GM19372 (cell line): ENCODE measurements at regions not wholly inside any gene's neighbourhood (a gene's known extent, or its start where the extent isn't known, plus 50 kb on each side); places are given as distances from the start of the nearest gene placed in this dataset.
"Not testable (repeated sequence)": the region's sequence is repeated elsewhere in the genome, so short reads cannot be mapped to it uniquely, and the experiment has no call there.

ENCODE experiments used
- ATAC-seq: cut with Tn5 transposase; IDR thresholded peaks from one replicate; pipeline ENCODE4 v1.9.1; 2021; ENCODE audit warnings: mild to moderate bottlenecking, low read depth, moderate library complexity; ENCODE audit not compliant: unreplicated experiment

- not testable (repeated sequence) for ATAC-seq
Observed at GRCh38 chr20:5453745-5454144, 137.0 kb upstream of the PROKR2 start.

DNA sequence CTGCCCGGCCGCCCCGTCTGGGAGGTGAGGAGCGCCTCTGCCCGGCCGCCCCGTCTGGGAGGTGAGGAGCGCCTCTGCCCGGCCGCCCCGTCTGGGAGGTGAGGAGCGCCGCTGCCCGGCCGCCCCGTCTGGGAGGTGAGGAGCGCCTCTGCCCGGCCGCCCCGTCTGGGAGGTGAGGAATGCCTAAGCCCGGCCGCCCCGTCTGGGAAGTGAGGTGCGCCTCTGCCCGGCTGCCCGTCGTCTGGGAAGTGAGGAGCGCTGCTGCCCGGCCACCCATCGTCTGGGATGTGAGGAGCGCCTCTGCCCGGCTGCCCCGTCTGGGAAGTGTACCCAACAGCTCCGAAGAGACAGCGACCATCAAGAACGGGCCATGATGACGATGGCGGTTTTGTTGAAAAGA lies 136.6 kb upstream of the PROKR2 start:
- not testable (repeated sequence) for ATAC-seq

DNA sequence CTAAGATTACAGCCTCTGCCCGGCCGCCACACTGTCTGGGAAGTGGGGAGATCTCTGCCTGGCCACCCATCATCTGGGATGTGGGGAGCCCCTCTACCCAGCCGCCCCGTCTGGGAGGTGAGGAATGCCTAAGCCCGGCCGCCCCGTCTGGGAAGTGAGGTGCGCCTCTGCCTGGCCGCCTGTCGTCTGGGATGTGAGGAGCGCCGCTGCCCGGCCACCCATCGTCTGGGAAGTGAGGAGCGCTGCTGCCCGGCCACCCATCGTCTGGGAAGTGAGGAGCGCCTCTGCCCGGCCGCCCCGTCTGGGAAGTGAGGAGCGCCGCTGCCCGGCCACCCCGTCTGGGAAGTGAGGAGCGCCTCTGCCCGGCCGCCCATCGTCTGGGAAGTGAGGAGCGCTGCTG lies 135.9 kb upstream of the PROKR2 start:
- ATAC-seq: not testable (repeated sequence)

DNA sequence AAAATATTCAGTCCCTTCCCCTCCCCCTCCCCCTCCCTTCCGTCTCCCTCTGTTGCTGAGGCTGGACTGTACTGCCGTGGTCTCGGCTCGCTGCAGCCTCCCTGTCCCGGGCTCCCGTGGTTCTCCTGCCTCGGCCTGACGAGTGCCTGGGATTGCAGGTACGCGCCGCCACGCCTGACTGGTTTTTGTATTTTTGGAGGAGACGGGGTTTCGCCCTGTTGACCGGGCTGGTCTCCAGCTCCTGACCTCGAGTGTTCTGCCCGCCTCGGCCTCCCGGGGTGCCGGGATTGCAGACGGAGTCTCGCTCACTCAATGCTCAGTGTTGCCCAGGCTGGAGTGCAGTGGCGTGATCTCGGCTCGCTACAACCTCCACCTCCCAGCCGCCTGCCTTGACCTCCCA lies 135.5 kb upstream of the PROKR2 start:
- ATAC-seq: not testable (repeated sequence)

- ATAC-seq: no peak
Observed at GRCh38 chr20:5451643-5452210, 135.0 kb upstream of the PROKR2 start.

DNA sequence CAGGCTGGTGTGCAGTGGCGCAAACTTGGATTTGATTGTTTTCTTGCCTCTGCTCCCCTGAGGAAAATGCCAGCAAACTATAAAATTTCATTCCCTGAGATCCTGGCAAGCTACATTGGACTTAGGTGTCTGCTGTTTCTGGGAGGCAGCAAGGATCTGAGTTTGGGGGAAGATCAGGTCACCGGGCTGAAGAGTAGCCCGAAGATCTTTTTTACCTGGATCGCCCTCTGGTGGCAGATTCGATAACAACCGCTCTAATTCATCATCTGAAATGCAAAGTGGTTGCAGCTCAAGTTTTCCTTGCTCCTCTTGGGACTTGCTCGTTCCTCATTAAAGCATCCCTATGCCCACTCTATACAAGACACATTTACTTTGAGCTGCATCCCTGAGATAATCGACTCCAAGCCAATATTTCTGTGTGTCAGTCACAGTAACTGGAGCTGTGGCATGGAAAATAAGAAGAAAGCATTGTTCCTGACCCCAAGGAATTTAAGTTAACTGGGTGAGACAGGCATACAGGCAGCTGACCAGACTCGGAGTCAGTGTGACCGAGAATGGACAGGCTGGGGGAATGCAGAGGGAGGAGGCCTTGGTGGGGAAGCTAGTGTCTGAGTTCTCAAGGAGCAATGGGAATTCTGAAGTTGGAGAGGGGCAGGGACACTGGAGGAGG lies 131.8 kb upstream of the PROKR2 start:
- no peak for ATAC-seq

- ATAC-seq: no peak
Observed at GRCh38 chr20:5447188-5447587, 130.4 kb upstream of the PROKR2 start.

GRCh38 chr20:5445611-5446010 lies 128.9 kb upstream of the PROKR2 start:
- ATAC-seq: no peak

- no peak for ATAC-seq
Observed at GRCh38 chr20:5442101-5442500, 125.3 kb upstream of the PROKR2 start.

DNA sequence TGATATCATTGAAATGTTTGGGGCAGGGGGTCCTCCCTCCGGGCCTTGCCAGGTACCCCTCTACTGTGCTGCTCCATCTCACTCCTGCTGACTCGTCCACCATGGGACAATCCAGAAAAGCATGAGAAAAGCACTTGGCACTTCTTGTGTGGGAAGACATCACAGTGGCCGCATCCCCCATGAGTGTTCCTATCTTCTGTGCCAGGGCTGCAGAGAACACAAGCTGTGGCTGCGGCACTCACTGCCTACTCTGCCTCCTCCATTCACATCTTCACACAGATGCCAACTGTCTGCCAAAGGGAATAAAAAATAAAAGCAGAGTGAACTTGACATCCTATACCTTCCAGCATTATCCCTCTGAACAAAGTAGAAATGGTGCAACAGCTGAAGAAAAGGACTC lies 117.4 kb upstream of the PROKR2 start:
- no peak for ATAC-seq

DNA sequence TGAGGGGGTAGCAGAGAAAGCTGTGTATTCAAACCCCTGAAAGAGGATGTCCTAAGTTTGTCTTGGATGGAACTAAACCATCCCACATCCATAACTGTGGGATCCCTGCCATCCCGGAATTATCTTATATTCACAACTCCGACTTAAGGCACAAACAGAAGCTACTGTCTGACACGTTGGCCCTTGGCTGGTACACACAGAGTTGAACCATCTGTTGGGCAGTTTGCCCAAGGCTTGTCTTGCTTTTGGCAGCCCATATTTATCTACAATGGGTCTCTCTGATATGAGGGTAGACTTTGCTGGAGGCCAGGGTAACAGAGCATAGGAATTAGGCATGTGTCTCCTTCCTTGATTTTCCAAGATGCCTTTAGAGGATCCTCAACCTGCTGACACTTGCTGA lies 116.6 kb upstream of the PROKR2 start:
- ATAC-seq: no peak

DNA sequence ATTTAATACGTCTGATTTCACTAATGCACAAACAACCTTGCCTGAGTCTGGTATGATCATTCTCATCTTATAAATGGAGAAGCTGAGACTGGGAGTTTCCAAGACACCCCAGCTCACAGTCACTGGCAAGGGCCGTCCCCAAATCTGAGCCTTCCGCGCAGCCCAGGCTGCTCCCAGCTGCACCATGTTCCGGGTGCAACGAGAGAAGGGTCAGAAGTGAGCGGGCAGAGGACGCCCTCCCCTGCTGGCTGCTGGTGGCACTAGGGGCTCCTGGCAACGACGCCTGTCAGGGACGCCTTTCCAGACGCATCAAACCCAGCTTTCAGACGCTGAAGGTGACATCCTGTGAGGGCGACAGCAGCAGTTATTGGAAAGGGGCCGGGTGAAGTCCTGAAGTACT lies 115.3 kb upstream of the PROKR2 start:
- no peak for ATAC-seq

- no peak for ATAC-seq
Observed at GRCh38 chr20:5430670-5431069, 113.9 kb upstream of the PROKR2 start.

GRCh38 chr20:5426026-5426425 lies 109.3 kb upstream of the PROKR2 start:
- no peak for ATAC-seq

- no peak for ATAC-seq
Observed at GRCh38 chr20:5416086-5416485, 99.3 kb upstream of the PROKR2 start.

DNA sequence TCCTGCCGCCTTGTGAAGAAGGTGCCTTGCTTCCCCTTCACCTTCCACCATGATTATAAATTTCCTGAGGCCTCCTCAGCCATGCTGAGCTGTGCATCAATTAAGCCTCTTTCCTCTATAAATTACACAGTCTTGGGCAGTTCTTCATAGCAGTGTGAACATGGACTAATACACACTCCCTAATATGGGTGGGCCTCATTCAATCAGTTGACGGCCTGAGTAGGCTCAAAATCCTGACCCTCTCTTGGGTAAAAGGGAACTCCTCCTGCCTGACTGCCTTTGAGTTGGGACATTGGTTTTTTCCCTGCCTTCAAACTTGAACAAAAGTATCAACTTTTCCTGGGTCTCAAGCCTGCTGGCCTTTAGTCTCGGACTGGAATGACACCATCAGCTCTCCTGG lies 96.6 kb upstream of the PROKR2 start:
- no peak for ATAC-seq

DNA sequence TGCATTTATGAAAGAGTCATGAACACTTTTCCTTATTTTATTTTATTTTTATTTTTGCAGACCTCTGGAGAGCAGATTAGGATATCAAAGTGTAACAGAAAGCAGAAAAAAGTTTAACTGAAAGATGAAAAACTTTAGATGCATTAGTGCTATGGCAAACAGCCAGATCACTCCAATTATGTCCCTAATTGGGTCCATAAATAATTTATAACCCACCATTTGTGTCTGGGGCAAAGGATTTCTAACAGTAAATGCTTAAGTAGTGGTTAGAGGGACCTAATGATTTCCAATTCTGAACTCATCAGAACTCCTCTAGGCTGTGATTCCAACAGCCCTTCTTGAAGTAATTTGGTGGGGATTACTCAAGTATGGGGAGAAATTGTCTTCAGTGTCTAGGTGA lies 93.7 kb upstream of the PROKR2 start:
- no peak for ATAC-seq

DNA sequence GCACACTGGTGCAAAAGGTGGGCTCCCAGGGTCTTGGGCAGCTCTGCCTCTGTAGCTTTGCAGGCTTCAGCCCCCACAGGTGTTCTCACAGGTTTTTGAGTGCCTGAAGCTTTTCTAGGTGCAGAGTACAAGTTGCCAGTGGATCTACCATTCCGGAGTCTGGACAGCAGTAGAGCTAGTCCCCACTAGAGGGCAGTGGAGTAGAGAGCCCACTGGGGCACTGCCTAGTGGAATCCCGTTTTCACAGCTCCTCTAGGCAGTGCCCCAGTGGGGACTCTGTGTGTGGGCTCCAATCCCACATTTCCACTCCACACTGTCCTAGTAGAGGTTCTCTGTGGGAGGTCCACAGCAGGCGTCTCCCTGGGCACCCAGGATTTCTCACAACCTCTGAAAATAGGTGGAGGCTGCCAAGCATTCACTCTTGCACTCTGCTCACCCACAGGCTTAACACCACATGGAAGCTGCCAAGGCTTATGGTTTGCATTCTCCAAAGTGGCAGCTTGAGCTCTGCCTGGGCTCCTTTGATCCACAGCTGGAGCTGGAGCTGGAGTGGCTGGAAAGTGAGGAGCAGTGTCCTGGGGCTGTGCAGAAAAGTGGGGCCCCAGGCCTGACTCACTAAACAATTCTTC lies 86.3 kb upstream of the PROKR2 start:
- ATAC-seq: peak; percentile 54

DNA sequence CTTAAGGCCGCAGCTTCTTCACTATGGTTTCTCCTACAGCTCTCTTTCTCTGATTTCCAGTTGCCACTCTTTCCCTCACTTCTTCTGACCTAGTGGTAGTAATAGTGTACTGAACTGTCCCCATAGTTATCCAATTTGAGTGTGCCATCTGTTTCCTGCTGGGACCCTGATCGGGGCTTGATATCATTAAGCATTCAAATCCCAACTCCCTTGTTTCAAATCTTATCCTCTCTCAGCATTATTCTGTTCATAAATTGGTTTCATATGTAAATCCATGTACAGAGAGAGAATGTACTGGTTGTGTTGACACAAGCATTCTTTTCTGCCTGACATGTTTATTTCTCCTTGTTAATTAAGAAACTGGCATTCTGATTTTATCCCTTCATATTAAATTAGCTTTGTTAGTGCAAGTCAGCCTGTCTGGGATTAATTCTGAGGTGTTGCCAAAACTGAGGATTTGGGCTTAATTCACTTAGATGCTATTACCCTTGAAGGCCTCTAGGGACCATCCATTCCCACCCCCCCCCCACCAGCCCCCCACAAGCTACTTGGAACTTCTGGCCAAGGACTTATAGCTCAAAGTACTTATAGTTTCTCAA lies 84.6 kb upstream of the PROKR2 start:
- no peak for ATAC-seq

DNA sequence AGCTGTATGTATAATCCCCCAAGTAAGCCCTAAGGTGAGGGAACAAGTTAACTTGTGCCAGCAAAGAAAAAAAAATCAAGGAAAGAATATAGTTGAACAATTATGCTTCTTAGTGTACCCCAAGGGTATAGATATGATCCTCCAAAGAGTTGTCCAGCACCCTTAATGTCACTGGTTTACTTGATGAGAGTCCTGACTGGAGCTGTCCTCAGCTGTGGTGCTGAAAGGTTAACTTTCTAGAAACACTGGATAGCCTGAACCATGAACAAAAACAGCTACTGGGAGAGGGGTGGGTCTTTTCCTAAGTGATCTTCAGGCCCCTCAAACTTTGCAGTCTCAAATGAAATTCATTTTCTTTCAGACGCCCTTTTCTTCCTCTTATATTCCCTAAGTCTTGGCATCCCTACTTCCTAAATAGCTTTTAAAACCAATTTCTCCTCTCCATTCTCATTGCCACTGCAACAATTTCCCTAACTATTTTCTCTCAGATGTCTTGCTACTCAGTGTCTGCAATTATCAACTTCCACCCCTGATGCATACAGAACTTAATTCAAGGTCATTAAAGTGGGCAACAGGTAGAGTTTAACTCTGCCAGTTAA lies 83.5 kb upstream of the PROKR2 start:
- ATAC-seq: no peak

GRCh38 chr20:5397393-5397792 lies 80.6 kb upstream of the PROKR2 start:
- no peak for ATAC-seq
